Medulla oblongata (tissue), 1 donor: ENCODE measurements at regions not wholly inside any gene's neighbourhood (a gene's known extent, or its start where the extent isn't known, plus 50 kb on each side); places are given as distances from the start of the nearest gene placed in this dataset.

Source experiments
- DNase-seq: peaks from one replicate; pipeline ENCODE4 v3.0.0-alpha.2; 2015; ENCODE audit errors: extremely low spot score

- DNase-seq: no peak
These were observed 102.0 kb downstream of the DIRAS3 start for GRCh38 chr1:67948151-67949080.

GRCh38 chr1:67947114-67947513 is 103.3 kb downstream of the DIRAS3 start:
- DNase-seq: peak; percentile 38

DNA sequence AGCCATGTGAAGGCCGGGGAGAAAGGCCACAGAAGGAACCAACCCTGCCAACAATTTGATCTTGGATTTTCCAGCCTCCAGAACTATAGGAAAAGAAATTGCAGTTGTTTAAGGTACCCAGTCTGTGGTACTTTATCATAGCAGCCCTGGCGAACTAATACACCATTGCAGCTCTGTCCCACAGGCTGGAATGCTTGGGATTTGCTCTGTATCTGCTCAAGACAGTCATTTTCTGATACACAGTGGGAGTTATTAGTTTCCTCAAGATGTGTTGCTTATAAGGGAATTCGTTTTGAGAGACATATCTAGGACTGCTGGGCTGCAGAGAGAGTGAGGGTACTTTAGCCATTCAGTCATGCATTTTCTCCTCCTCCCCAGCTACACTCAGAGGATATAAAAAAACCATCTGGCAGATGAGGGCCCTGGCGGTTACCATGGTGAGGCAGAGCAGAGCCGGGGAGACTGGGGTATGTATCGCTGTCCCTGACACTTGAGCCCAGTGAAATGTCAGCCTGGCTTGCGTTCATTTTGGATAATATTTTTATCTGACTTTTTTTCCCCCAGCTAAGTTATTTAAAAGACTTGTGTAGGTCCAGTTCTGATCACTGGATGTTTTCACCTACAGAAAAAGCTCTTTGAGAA is 104.6 kb downstream of the DIRAS3 start:
- DNase-seq: peak; percentile 18

DNA sequence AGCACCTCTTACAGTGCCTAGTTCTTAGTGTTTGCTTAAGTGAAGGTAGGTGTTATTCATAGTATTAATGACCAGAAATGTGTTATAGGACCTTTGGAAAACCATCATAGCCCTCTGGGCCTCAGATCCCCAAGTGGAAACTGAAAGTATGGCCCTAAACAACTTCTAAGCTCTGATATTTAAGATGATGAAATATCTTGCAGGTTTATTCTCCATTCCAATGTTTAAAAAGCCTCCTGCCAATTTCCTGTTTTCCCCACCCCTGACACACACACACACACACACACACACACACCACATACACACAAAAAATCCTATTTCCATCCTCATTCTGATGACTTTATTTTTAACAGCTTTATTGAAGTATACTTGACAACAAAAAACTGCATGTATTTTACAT is 108.2 kb downstream of the DIRAS3 start:
- DNase-seq: no peak

DNA sequence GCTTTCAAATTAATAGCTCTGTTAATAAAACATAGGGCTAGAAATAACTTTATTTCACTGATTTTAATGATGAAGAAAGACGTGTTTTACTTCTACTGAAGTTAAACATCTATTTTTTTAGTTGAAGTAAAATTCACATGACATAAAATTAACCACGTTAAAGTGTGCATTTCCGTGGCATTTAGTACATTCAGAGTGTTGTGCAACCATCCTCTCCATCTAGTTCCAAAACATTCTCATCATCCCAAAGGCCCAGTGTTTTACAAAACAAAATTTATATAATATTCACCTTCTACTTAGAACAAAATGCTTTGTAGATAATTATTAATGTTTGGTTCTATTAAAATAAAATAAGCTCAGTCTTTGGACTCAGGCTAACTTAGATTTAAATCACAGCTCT is 108.5 kb upstream of the GNG12 start:
- DNase-seq: no peak

- DNase-seq: no peak
These were observed 107.9 kb upstream of the GNG12 start for GRCh38 chr1:67941155-67941554.

DNA sequence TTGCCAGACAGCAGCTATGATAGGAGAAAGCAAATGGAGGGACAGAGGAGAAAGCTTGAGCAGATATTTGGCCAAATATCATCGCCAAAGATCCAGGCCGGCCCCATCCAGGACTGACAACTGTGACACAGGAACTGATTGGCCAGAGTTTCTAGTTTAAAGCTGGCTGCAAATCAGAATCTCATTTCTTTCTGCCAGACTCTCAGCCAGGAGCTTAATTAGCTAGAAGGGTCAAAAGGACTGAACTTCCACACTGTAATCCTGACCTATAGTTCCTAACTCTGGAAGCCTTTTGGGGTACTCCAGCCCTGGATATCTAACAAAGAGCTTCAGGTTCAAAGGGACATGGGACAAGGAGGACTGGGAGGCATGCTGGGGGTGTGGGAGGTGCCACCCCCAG is 106.7 kb upstream of the GNG12 start:
- no peak for DNase-seq

GRCh38 chr1:67939186-67939743 is 106.0 kb upstream of the GNG12 start:
- DNase-seq: peak; percentile 17

DNA sequence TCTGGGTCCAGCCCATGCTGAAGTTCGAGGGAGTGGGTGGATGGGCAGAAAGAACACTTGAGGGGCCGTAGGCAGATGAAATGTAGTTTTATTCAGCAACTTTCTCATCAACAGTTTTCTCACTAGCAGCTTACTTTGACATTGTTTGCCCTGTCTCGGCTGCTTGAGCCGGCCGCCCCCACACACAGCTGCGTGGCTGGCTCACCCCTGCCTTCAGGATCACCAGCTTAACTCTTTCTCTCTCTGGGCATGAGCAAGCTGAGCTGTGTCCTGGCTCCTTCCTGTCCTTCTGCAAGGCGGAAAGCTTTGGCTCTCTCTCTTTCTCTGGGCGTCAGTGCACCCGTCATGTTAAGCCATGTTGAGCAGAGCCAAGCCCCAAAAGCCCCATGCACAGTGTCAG is 104.4 kb upstream of the GNG12 start:
- no peak for DNase-seq

- DNase-seq: no peak
These were observed 103.7 kb upstream of the GNG12 start for GRCh38 chr1:67937010-67937409.

GRCh38 chr1:67935560-67935959 is 102.3 kb upstream of the GNG12 start:
- DNase-seq: no peak

DNA sequence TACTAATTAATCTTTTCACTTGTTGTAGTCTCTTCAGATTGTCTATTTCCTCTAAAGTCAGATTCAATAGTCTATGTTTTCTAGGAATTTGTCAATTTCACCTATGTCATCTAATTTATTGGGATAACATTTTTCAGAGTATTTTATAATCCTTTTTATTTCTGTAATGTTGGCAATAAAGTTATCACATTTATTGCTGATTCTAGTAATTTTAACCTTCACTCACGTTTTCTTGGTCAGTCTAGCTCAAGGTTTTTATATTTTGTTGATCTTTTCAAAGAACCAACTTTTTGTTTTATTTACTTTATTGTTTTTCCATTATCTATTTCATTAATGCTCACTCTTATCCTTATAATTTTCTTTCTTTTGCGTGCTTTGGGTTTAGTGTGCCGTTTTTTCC is 97.9 kb upstream of the GNG12 start:
- DNase-seq: no peak

DNA sequence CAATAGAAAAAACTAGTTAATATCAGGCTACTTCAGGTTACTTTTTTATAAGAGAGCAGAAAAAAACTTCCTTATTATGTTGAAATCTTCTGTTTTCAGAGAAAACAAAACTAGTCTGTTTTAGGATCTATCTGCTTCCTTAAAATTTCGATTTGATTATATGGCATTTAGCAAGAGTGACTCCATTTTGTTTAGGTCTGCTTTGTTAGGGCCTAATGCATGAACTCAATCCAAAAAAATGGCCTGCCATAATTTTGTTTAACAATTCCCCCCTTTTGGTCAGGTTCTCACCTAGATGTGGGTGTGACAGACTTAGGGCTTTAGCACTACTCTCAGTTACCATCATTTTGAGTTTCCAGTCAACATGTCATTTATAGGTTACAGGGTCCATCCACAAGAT is 89.8 kb upstream of the GNG12 start:
- no peak for DNase-seq

- no peak for DNase-seq
These were observed 88.6 kb upstream of the GNG12 start for GRCh38 chr1:67921725-67922489.

DNA sequence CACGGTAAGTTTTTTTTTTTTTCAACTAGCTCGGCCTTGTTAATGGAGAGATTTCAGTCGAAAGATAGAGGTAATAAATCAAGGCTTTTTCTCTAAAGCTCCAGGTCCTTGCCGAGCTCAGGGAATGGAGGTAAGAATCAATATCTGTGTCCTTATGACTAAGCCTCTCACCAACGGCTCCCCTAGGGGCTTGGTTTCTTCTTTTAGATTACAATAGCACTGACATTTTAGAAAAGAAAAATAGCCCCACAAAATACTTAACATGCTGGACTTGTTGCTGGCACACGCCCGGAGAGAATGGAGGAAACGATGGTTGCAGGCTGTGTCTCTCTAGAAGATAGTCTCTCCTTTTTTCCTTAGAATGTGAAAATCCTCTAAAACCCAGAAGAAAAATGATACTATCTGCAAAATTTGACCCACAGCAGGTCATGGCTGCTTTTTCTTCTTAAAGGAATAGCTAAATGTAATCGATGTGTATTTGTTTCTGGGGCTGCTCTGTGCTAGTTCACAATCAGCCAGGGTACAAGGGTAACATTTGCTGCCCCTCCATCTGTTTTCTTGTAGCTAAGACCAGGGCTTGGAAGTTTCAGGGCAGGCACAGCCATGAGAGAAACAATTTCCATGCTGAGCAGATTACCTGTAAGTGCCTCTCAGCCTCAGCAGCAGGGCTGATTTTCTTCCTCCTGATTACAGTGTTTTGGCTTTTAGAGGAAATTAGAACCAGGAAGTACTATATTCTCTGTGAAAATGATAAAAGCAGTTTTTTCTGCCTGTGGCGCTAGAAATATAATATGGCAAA is 86.2 kb upstream of the GNG12 start:
- DNase-seq: no peak

- no peak for DNase-seq
These were observed 84.8 kb upstream of the GNG12 start for GRCh38 chr1:67918067-67918466.

DNA sequence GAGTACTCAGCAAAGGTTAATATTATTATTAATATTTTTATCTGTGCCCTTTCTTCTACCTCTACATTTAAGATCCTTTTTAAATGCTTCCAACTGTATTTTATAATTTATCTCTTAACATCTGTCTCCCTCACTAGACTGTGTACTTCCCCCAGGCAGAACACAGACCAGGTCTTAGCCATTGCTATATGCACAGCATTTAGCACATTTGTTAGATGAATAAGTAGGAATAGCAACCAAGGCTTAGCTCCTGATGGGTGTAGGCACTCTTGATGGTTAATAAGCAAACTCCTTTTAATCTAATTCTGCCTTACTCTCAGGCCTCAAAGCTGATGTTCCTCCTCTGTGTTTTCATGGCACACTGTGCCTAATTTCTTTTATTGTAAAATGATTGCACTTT is 83.7 kb upstream of the GNG12 start:
- no peak for DNase-seq

- no peak for DNase-seq
These were observed 83.0 kb upstream of the GNG12 start for GRCh38 chr1:67916140-67916886.

DNA sequence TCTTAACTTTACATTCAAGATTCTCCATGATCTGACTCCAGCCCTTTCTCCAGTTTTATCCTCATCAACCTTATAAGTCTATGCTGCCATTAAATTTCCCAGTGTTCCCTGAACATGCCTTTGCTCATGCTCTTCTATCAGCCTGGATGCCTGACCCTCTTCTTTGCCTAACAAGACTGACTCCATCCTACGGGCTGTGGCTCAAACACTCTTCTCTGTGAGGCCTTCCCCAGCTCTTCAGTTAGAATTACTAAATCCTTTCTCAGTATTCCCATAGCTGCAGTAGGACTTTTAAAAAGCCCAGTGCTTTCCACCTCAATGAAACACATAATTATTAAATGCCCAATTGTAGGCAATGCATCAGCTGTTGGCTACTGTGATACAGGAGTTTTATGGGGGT is 76.5 kb upstream of the GNG12 start:
- DNase-seq: no peak

DNA sequence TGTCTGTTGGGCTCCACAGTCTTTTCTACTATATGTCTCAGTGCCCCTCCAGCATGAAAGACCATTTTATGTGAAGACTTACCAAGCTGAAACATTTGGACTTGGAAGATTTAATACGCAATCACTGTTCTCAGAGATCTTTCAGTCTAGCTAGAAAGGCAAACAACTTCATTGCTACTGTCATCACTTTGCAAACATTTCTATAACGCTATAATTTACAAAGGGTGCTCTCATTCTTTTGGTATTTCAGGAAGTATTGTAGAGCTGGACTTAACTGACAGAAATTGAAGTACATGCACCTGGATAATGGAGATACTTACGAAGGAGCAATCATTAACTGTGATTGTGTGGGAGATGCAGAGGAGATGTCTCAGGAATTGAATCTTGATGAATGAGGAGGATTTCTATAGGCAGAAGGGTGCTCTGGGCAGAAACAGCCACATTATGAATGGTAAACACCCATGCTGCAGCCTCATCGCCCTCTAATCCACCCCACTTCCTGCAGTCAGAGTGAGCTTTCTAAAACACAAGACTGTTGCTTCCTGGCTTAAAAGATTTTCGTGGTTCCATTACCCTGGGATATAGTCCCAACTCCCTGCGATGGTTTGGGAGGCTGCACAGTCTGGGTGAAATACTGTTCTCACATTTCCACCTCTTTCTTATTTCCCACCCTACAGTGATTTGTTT is 75.1 kb upstream of the GNG12 start:
- DNase-seq: no peak
